WTC11 (cell line): ENCODE measurements at regions not wholly inside any gene's neighbourhood (a gene's known extent, or its start where the extent isn't known, plus 50 kb on each side); places are given as distances from the start of the nearest gene placed in this dataset.

Source experiments
- CREB1 ChIP-seq: sonication (generic); formaldehyde crosslinking; IDR thresholded peaks from 2 replicates; pipeline ENCODE4 v1.8.0; 2023; ENCODE audit warnings: mild to moderate bottlenecking, missing genetic modification reagents
- MYBL2 ChIP-seq: sonication (generic); formaldehyde crosslinking; IDR thresholded peaks from 2 replicates; pipeline ENCODE4 v1.8.1; 2023; ENCODE audit warnings: mild to moderate bottlenecking, moderate library complexity, missing genetic modification reagents
- NFYB ChIP-seq: sonication (generic); formaldehyde crosslinking; conservative IDR thresholded peaks from 2 replicates; pipeline ENCODE4 v1.8.0; 2022; ENCODE audit warnings: low read depth, missing genetic modification reagents
- NR1H2 ChIP-seq: sonication (generic); formaldehyde crosslinking; IDR thresholded peaks from 2 replicates; pipeline ENCODE4 v1.9.0; 2021; ENCODE audit warnings: mild to moderate bottlenecking, moderate library complexity, missing genetic modification reagents
- NR2C2 ChIP-seq: sonication (generic); formaldehyde crosslinking; IDR thresholded peaks from 2 replicates; pipeline ENCODE4 v1.8.0; 2022; ENCODE audit warnings: mild to moderate bottlenecking, missing genetic modification reagents
- ZNF423 ChIP-seq: fragments of 250-450 bp; sonication (Bioruptor Pico); IDR thresholded peaks from 2 replicates; pipeline ENCODE4 v2.1.2; 2022; ENCODE audit warnings: mild to moderate bottlenecking, moderate library complexity
- TF ChIP-seq, protein P1 (sequence below): fragments of 200-600 bp; IDR thresholded peaks from 2 replicates; pipeline ENCODE4 v1.8.0; 2022; ENCODE audit warnings: antibody characterized with exemption
- TF ChIP-seq, protein P2 (sequence below): sonication (generic); formaldehyde crosslinking; IDR thresholded peaks from 2 replicates; pipeline ENCODE4 v1.8.0; 2023; ENCODE audit warnings: missing genetic modification reagents, mild to moderate bottlenecking, borderline replicate concordance
- TF ChIP-seq, protein P3 (sequence below): sonication (generic); formaldehyde crosslinking; IDR thresholded peaks from 2 replicates; pipeline ENCODE4 v1.8.0; 2022; ENCODE audit warnings: missing genetic modification reagents
- TF ChIP-seq, protein P4 (sequence below): sonication (generic); formaldehyde crosslinking; IDR thresholded peaks from 2 replicates; pipeline ENCODE4 v1.8.1; 2023; ENCODE audit warnings: mild to moderate bottlenecking, moderate library complexity, missing genetic modification reagents
- TF ChIP-seq, protein P5 (sequence below): sonication (generic); formaldehyde crosslinking; IDR thresholded peaks from 2 replicates; pipeline ENCODE4 v1.8.1; 2022; ENCODE audit warnings: missing genetic modification reagents, borderline replicate concordance
- TF ChIP-seq, protein P6 (sequence below): fragments of 250-450 bp; sonication (Bioruptor Pico); IDR thresholded peaks from 2 replicates; pipeline ENCODE4 v1.8.0; 2021; ENCODE audit warnings: mild to moderate bottlenecking
- TF ChIP-seq, protein P7 (sequence below): fragments of 250-450 bp; sonication (Bioruptor Pico); IDR thresholded peaks from 2 replicates; pipeline ENCODE4 v1.9.0; 2021; ENCODE audit warnings: mild to moderate bottlenecking, borderline replicate concordance

DNA sequence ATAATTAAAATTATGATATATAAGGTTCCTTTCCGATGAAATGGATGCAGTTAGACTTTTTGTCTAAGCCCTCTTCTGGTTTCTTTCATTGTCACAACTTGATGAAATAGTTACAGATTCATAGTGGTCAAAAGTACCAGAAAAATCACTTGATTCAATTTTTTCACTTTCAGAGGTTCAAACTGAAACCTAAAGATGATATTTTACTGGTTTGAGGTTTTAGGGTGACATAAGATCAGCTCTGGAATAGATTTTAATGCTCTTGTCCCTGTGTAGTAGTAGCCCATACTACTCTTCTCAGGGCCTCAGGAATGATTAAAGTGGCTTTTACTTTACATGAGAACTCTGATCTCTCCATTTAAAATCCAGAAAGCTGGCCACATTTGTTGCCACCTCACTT is 479.1 kb upstream of the ZNF717 start:
- TF ChIP-seq, protein P1, sequence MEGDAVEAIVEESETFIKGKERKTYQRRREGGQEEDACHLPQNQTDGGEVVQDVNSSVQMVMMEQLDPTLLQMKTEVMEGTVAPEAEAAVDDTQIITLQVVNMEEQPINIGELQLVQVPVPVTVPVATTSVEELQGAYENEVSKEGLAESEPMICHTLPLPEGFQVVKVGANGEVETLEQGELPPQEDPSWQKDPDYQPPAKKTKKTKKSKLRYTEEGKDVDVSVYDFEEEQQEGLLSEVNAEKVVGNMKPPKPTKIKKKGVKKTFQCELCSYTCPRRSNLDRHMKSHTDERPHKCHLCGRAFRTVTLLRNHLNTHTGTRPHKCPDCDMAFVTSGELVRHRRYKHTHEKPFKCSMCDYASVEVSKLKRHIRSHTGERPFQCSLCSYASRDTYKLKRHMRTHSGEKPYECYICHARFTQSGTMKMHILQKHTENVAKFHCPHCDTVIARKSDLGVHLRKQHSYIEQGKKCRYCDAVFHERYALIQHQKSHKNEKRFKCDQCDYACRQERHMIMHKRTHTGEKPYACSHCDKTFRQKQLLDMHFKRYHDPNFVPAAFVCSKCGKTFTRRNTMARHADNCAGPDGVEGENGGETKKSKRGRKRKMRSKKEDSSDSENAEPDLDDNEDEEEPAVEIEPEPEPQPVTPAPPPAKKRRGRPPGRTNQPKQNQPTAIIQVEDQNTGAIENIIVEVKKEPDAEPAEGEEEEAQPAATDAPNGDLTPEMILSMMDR: no peak
- TF ChIP-seq, protein P2, sequence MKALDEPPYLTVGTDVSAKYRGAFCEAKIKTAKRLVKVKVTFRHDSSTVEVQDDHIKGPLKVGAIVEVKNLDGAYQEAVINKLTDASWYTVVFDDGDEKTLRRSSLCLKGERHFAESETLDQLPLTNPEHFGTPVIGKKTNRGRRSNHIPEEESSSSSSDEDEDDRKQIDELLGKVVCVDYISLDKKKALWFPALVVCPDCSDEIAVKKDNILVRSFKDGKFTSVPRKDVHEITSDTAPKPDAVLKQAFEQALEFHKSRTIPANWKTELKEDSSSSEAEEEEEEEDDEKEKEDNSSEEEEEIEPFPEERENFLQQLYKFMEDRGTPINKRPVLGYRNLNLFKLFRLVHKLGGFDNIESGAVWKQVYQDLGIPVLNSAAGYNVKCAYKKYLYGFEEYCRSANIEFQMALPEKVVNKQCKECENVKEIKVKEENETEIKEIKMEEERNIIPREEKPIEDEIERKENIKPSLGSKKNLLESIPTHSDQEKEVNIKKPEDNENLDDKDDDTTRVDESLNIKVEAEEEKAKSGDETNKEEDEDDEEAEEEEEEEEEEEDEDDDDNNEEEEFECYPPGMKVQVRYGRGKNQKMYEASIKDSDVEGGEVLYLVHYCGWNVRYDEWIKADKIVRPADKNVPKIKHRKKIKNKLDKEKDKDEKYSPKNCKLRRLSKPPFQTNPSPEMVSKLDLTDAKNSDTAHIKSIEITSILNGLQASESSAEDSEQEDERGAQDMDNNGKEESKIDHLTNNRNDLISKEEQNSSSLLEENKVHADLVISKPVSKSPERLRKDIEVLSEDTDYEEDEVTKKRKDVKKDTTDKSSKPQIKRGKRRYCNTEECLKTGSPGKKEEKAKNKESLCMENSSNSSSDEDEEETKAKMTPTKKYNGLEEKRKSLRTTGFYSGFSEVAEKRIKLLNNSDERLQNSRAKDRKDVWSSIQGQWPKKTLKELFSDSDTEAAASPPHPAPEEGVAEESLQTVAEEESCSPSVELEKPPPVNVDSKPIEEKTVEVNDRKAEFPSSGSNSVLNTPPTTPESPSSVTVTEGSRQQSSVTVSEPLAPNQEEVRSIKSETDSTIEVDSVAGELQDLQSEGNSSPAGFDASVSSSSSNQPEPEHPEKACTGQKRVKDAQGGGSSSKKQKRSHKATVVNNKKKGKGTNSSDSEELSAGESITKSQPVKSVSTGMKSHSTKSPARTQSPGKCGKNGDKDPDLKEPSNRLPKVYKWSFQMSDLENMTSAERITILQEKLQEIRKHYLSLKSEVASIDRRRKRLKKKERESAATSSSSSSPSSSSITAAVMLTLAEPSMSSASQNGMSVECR (CRISPR knock-in tag): no peak
- TF ChIP-seq MYBL2 (CRISPR knock-in tag): no peak
- no peak for TF ChIP-seq CREB1 (CRISPR knock-in tag)
- TF ChIP-seq, protein P3, sequence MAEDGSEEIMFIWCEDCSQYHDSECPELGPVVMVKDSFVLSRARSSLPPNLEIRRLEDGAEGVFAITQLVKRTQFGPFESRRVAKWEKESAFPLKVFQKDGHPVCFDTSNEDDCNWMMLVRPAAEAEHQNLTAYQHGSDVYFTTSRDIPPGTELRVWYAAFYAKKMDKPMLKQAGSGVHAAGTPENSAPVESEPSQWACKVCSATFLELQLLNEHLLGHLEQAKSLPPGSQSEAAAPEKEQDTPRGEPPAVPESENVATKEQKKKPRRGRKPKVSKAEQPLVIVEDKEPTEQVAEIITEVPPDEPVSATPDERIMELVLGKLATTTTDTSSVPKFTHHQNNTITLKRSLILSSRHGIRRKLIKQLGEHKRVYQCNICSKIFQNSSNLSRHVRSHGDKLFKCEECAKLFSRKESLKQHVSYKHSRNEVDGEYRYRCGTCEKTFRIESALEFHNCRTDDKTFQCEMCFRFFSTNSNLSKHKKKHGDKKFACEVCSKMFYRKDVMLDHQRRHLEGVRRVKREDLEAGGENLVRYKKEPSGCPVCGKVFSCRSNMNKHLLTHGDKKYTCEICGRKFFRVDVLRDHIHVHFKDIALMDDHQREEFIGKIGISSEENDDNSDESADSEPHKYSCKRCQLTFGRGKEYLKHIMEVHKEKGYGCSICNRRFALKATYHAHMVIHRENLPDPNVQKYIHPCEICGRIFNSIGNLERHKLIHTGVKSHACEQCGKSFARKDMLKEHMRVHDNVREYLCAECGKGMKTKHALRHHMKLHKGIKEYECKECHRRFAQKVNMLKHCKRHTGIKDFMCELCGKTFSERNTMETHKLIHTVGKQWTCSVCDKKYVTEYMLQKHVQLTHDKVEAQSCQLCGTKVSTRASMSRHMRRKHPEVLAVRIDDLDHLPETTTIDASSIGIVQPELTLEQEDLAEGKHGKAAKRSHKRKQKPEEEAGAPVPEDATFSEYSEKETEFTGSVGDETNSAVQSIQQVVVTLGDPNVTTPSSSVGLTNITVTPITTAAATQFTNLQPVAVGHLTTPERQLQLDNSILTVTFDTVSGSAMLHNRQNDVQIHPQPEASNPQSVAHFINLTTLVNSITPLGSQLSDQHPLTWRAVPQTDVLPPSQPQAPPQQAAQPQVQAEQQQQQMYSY (CRISPR knock-in tag): no peak
- TF ChIP-seq, protein P4, sequence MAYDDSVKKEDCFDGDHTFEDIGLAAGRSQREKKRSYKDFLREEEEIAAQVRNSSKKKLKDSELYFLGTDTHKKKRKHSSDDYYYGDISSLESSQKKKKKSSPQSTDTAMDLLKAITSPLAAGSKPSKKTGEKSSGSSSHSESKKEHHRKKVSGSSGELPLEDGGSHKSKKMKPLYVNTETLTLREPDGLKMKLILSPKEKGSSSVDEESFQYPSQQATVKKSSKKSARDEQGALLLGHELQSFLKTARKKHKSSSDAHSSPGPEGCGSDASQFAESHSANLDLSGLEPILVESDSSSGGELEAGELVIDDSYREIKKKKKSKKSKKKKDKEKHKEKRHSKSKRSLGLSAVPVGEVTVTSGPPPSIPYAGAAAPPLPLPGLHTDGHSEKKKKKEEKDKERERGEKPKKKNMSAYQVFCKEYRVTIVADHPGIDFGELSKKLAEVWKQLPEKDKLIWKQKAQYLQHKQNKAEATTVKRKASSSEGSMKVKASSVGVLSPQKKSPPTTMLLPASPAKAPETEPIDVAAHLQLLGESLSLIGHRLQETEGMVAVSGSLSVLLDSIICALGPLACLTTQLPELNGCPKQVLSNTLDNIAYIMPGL (CRISPR knock-in tag): no peak
- TF ChIP-seq NFYB (CRISPR knock-in tag): no peak
- no peak for TF ChIP-seq NR1H2 (CRISPR knock-in tag)
- TF ChIP-seq, protein P5, sequence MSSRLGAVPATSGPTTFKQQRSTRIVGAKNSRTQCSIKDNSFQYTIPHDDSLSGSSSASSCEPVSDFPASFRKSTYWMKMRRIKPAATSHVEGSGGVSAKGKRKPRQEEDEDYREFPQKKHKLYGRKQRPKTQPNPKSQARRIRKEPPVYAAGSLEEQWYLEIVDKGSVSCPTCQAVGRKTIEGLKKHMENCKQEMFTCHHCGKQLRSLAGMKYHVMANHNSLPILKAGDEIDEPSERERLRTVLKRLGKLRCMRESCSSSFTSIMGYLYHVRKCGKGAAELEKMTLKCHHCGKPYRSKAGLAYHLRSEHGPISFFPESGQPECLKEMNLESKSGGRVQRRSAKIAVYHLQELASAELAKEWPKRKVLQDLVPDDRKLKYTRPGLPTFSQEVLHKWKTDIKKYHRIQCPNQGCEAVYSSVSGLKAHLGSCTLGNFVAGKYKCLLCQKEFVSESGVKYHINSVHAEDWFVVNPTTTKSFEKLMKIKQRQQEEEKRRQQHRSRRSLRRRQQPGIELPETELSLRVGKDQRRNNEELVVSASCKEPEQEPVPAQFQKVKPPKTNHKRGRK (CRISPR knock-in tag): no peak
- no peak for TF ChIP-seq ZNF423 (CRISPR knock-in tag)
- TF ChIP-seq NR2C2: no peak
- TF ChIP-seq, protein P6, sequence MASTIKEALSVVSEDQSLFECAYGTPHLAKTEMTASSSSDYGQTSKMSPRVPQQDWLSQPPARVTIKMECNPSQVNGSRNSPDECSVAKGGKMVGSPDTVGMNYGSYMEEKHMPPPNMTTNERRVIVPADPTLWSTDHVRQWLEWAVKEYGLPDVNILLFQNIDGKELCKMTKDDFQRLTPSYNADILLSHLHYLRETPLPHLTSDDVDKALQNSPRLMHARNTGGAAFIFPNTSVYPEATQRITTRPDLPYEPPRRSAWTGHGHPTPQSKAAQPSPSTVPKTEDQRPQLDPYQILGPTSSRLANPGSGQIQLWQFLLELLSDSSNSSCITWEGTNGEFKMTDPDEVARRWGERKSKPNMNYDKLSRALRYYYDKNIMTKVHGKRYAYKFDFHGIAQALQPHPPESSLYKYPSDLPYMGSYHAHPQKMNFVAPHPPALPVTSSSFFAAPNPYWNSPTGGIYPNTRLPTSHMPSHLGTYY: no peak
- TF ChIP-seq, protein P7, sequence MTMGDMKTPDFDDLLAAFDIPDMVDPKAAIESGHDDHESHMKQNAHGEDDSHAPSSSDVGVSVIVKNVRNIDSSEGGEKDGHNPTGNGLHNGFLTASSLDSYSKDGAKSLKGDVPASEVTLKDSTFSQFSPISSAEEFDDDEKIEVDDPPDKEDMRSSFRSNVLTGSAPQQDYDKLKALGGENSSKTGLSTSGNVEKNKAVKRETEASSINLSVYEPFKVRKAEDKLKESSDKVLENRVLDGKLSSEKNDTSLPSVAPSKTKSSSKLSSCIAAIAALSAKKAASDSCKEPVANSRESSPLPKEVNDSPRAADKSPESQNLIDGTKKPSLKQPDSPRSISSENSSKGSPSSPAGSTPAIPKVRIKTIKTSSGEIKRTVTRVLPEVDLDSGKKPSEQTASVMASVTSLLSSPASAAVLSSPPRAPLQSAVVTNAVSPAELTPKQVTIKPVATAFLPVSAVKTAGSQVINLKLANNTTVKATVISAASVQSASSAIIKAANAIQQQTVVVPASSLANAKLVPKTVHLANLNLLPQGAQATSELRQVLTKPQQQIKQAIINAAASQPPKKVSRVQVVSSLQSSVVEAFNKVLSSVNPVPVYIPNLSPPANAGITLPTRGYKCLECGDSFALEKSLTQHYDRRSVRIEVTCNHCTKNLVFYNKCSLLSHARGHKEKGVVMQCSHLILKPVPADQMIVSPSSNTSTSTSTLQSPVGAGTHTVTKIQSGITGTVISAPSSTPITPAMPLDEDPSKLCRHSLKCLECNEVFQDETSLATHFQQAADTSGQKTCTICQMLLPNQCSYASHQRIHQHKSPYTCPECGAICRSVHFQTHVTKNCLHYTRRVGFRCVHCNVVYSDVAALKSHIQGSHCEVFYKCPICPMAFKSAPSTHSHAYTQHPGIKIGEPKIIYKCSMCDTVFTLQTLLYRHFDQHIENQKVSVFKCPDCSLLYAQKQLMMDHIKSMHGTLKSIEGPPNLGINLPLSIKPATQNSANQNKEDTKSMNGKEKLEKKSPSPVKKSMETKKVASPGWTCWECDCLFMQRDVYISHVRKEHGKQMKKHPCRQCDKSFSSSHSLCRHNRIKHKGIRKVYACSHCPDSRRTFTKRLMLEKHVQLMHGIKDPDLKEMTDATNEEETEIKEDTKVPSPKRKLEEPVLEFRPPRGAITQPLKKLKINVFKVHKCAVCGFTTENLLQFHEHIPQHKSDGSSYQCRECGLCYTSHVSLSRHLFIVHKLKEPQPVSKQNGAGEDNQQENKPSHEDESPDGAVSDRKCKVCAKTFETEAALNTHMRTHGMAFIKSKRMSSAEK (CRISPR knock-in tag): no peak
